GM21526 (cell line): ENCODE measurements at regions not wholly inside any gene's neighbourhood (a gene's known extent, or its start where the extent isn't known, plus 50 kb on each side); places are given as distances from the start of the nearest gene placed in this dataset.

Experiments
- ATAC-seq: cut with Tn5 transposase; IDR thresholded peaks from one replicate; pipeline ENCODE4 v1.9.1; 2021; ENCODE audit warnings: moderate library complexity; ENCODE audit not compliant: unreplicated experiment, low FRiP score

- no peak for ATAC-seq
Observed at GRCh38 chr16:79348521-79349306, 251.8 kb downstream of the MAF start.

- no peak for ATAC-seq
Observed at GRCh38 chr16:79347277-79347676, 253.3 kb downstream of the MAF start.

DNA sequence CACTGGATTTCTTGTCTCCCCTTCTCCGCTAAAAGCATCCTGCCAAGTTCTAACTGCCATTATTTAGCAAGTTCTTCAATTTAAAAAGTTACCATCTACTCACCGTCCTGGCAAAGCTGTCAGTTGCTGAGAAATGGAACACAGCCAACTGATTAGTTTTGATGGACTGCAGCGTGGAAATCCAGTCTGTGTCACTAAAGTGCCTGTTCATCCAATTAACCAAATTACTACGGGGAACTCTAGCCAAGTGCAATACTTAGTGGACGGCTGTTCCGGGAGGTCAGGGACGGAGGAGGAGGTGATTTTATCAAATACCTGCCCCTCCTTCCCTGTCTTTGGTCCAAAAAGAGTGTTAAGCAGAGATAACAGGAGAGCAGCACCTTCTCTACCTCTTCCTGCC, 260.7 kb downstream of the MAF start:
- ATAC-seq: no peak

- ATAC-seq: no peak
Observed at GRCh38 chr16:79337906-79338305, 262.6 kb downstream of the MAF start.

- ATAC-seq: no peak
Observed at GRCh38 chr16:79336437-79337229, 263.9 kb downstream of the MAF start.

GRCh38 chr16:79334127-79334526, 266.4 kb downstream of the MAF start:
- no peak for ATAC-seq

GRCh38 chr16:79331066-79331465, 269.5 kb downstream of the MAF start:
- no peak for ATAC-seq

DNA sequence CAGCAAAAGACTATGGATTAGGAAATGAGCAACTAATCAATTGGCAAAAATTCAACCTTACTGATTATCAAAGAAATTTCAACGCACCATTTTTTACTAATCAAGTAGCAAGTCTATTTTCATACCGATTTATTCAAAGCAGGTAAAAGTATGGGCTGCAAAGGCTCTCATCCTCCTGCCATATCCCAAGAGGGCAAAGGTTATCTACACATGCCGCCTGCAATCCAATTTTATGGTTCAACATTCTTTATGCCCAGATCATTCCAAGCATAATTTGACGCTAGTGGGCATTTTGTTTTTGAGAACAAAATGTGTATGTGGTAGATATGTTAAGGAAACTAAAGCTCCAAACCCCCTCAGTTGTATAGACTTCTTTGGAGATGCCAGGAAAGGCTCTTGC, 270.6 kb downstream of the MAF start:
- ATAC-seq: no peak

GRCh38 chr16:79329166-79329521, 271.4 kb downstream of the MAF start:
- ATAC-seq: no peak

DNA sequence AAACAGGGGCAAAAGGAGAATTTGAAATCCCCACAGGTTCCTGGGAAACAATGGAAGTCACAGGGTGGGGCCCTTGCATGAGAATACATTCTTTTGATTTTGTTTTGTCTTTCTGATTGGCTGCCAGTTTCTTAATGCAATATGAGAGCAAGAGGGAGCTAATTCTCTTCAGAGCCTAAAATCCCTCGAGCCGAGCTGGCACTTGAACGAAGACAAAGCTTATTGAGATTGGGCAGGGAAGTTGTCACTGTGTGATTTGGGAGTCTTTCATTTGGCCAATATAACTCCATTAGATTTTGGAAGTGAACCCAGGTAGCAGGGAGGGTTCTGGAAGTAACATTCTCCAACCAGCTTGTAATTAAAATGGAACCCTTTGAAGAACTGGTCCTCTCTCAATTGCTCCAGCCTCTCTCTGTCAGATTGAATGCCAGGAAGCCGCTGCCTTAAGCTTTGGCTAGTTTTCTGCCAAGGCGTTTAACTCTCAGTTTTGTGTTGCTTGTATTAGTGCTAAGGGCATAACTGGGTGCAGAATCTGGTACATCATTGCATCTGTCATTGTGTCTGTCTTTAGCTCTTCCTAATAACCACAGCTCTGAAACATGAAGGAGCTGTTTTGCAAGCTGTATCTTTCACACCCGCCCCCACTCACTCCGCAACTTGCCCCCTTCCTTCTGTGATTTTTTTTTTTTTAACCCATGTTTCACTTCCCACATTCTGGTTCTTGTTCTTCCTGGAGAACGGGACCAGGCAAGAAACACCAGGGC, 272.0 kb downstream of the MAF start:
- ATAC-seq: no peak

GRCh38 chr16:79327836-79328235, 272.7 kb downstream of the MAF start:
- ATAC-seq: no peak

- ATAC-seq: no peak
Observed at GRCh38 chr16:79326549-79326948, 274.0 kb downstream of the MAF start.

DNA sequence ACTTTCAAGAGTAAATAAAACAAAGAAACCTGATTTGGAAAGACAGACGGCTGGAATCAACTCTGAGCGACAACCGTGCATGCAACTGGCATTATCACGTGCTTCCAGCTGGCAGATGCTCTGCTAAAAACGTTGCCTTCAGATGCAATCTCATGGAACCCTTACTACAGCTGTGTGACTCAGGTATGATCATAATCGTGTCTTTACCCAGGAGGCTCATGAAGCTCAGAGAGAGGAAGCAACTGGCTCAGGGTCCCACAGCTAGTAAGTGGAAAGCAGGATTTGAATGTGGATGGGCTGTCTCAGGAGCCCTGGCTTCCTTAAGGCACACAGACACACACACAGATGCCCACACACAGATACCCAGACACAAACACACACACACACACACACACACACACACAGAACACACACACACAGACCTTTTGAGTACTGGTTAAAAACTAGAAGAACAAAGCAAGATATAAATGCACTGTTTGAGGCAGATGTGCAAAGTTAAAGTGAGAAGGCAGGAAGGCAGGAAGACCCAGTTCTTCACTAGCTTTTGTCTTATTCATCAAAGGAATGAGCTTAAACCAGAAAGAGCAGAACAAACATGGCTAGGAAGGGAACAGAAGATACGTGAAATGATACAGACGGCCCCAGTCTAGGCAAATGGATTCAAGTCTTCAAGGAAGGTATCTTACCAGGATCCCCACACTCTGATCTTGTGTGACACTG, 275.2 kb downstream of the MAF start:
- no peak for ATAC-seq

DNA sequence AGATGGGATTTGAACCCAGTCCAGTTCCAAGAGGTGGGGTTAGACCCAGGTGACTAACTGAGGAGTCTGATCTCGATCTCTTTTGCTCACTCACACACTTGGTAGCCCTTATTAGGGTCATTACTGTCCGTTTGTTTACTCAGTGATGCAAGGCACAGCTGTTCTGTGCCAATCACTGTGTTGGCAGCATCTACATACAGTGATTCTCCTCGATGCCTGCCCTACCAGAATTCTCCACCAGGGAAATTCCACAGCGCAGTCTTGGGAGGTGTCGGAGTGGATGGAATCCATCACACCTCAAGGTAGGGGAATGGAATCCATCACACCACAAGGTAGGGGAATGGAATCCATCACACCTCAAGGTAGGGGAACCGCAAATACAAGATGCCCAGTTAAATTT, 279.6 kb downstream of the MAF start:
- ATAC-seq: no peak

DNA sequence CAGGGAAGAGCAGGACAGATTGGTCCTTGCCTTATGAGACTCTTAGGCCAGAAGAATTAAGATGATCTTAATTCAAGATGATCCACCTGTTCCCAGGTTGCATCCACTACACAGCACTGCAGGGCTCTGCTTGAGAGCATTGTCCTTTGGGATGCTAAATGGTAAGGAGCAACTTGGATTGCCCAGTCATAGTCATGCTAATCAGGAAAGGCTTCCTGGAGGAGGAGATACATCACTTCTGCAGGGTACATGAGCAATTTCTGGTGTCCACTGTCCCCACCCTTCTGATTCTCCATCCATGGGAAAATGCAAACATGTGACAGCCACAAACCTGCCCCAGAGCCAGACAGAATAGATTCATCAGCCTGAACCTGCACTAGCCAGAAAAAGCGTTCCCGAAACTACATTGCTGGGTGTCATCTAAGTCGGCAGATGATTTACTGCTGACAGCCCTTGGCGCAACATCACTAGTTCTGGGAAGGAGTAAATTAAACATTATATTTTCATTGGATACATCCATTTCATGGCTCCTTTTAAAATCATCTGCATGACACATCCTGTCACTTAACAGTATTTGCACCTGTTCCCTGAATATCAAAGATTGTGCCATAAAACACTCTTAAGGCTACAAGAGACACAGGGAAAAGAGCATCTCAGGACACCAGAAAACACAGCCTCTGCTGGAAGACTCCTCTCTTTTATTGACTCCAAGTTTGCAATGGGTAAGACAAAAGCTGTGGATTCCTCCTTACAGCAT, 282.2 kb downstream of the MAF start:
- ATAC-seq: no peak

DNA sequence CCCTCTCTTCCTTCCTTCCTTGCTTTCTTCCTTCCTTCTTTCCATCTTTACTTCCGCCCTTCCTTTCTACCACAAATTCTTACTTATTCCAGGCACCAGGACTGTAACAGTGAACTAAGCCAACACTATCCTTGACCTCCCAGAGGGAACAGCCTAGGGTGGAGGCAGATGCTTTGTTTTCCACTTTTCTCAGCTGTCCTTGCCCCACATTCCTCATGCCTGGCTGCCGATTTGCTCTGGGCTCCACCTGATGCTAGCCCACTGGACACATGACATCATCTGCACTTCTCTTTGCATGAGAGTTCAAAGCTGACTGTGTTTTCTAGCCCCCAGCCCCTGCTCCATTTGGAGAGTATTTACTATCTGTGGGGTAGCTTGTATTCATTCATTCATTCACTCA, 283.0 kb downstream of the MAF start:
- no peak for ATAC-seq

GRCh38 chr16:79317026-79317425, 283.5 kb downstream of the MAF start:
- ATAC-seq: no peak

- peak; percentile 93 for ATAC-seq
Observed at GRCh38 chr16:79316004-79316458, 284.5 kb downstream of the MAF start.

- ATAC-seq: no peak
Observed at GRCh38 chr16:79312502-79312901, 288.0 kb downstream of the MAF start.

DNA sequence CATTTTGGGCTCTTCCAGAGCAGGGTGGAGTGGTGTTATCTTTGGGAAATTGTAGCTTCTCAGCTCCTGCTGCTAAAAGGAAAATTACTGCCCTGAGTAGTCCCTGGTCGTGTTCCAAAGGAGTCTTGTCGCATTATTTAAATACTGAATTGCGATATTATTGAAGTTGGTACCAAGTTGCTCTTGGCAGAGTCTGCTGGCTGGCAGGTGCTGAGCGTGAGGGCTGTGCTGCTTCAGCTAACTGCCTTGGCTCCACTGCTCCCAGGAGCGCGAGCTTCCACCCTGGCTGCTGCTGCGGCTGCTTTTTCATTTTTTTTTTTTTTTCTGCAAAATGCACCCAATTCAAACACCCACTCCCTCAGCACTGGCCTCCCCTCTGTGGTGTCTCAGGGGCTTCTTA, 289.8 kb downstream of the MAF start:
- no peak for ATAC-seq
